Breast epithelium (tissue), 4 donors: ENCODE measurements at regions not wholly inside any gene's neighbourhood (a gene's known extent, or its start where the extent isn't known, plus 50 kb on each side); places are given as distances from the start of the nearest gene placed in this dataset.
"Not testable (repeated sequence)": the region's sequence is repeated elsewhere in the genome, so short reads cannot be mapped to it uniquely, and the experiment has no call there.

Experiments used
- DNase-seq, 2 donors: peaks; one replicate each; pipeline ENCODE4 v3.0.0-alpha.2; 2019; ENCODE audit warnings: low spot score in 2 of 2
- H3K27ac ChIP-seq, 2 donors: fragments of 200-600 bp; sonication (generic) in 1 of 2; one replicate each; pipeline ENCODE4 v1.5.1; 2016 to 2019; ENCODE audit warnings: mild to moderate bottlenecking in 1 of 2
- H3K27me3 ChIP-seq, 2 donors: fragments of 200-600 bp; sonication (generic) in 1 of 2; one replicate each; pipeline versions ENCODE4 v1.5.1 to v1.6.0; 2017 to 2019; ENCODE audit warnings: control low read depth in 1 of 2, mild to moderate bottlenecking in 1 of 2
- H3K36me3 ChIP-seq: fragments of 200-600 bp; one replicate; pipeline ENCODE4 v1.5.1; 2019
- H3K4me1 ChIP-seq, 2 donors: fragments of 200-600 bp; sonication (generic); one replicate each; pipeline ENCODE4 v1.5.1; 2016 to 2019; ENCODE audit warnings: control low read depth in 1 of 2
- H3K4me3 ChIP-seq, 3 donors: fragments of 200-600 bp; sonication (generic); 1 replicate in 2 of 3; 2 replicates in 1 of 3; pipeline ENCODE4 v1.5.1; 2016 to 2019; ENCODE audit warnings: mild to moderate bottlenecking in 3 of 3, moderate library complexity in 2 of 3
- H3K9me3 ChIP-seq, 2 donors: fragments of 200-600 bp; sonication (generic) in 1 of 2; one replicate each; pipeline ENCODE4 v1.5.1; 2016 to 2019; ENCODE audit warnings: control low read depth in 1 of 2
- CTCF ChIP-seq, 3 donors: fragments of 450-650 bp; IDR thresholded peaks; one replicate each; pipeline ENCODE4 v1.5.1; 2016 to 2017; ENCODE audit warnings: antibody characterized with exemption in 3 of 3, mild to moderate bottlenecking in 3 of 3, moderate library complexity in 3 of 3
- POLR2A ChIP-seq: fragments of 450-650 bp; IDR thresholded peaks from one replicate; pipeline ENCODE4 v1.6.1; 2016; ENCODE audit warnings: antibody characterized with exemption, mild to moderate bottlenecking, moderate library complexity
- POLR2AphosphoS5 ChIP-seq, 3 donors: sonication (generic); formaldehyde crosslinking; IDR thresholded peaks; one replicate each; pipeline ENCODE4 v1.6.1; 2017; ENCODE audit warnings: antibody characterized with exemption in 3 of 3
- intact Hi-C: fragments of 100-400 bp; cut with DNase I; formaldehyde crosslinking; loops from one replicate; pipeline ENCODE4 v1.15.1; 2023; ENCODE audit warnings: low total_unique reads

- intact Hi-C loops, result no loop called here
- no peaks in the 10 kb centered on the region for H3K36me3 ChIP-seq
- no peak for TF ChIP-seq CTCF (IDR thresholded peaks at IDR 0.05)
- TF ChIP-seq POLR2A, result no peak
- TF ChIP-seq POLR2AphosphoS5 (IDR thresholded peaks at IDR 0.05), result no peak
Observed at GRCh38 chr4:177494791-177495190, 52.6 kb upstream of the AGA start.

GRCh38 chr4:177495626-177496025, 53.4 kb upstream of the AGA start:
- H3K27ac ChIP-seq, intact Hi-C loops, H3K9me3 ChIP-seq, H3K4me1 ChIP-seq, H3K4me3 ChIP-seq, H3K27me3 ChIP-seq, H3K36me3 ChIP-seq, DNase-seq: not testable (repeated sequence)

More at GRCh38 chr4:177494791-177495190, 52.6 kb upstream of the AGA start:
- H3K4me3 ChIP-seq, result no peak overlapping the region
- DNase-seq, result no peak
- no peaks in the 10 kb centered on the region for H3K27me3 ChIP-seq
- no peaks in the 10 kb centered on the region for H3K4me1 ChIP-seq
- no peaks in the 10 kb centered on the region for H3K9me3 ChIP-seq
- H3K27ac ChIP-seq, result no peak overlapping the region

- H3K9me3 ChIP-seq, result peaks cover 0 to 3% of the 10 kb centered on the region in 2 donors
- TF ChIP-seq POLR2AphosphoS5 (IDR thresholded peaks at IDR 0.05), result no peak
- no peak for TF ChIP-seq CTCF (IDR thresholded peaks at IDR 0.05)
- no peaks in the 10 kb centered on the region for H3K27me3 ChIP-seq
- no peaks in the 10 kb centered on the region for H3K4me1 ChIP-seq
- intact Hi-C loops, result no loop called here
- H3K27ac ChIP-seq, result no peak overlapping the region
- DNase-seq, result no peak
- no peak overlapping the region for H3K4me3 ChIP-seq
- no peaks in the 10 kb centered on the region for H3K36me3 ChIP-seq
Observed at GRCh38 chr4:177499537-177499936, 57.3 kb upstream of the AGA start.

GRCh38 chr4:177505171-177505615, 63.0 kb upstream of the AGA start:
- DNase-seq, result no peak
- H3K27ac ChIP-seq, result no peak overlapping the region
- intact Hi-C loops, result no loop called here
- H3K36me3 ChIP-seq, result no peaks in the 10 kb centered on the region
- no peak overlapping the region for H3K4me3 ChIP-seq
- no peaks in the 10 kb centered on the region for H3K27me3 ChIP-seq
- no peaks in the 10 kb centered on the region for H3K4me1 ChIP-seq
- peaks cover 0 to 3% of the 10 kb centered on the region in 2 donors for H3K9me3 ChIP-seq
- no peak for TF ChIP-seq CTCF (IDR thresholded peaks at IDR 0.05)
- no peak for TF ChIP-seq POLR2A
- no peak for TF ChIP-seq POLR2AphosphoS5 (IDR thresholded peaks at IDR 0.05)

- no peaks in the 10 kb centered on the region for H3K27me3 ChIP-seq
- no peak overlapping the region for H3K27ac ChIP-seq
- intact Hi-C loops, result no loop called here
- no peak for DNase-seq
- H3K9me3 ChIP-seq, result no peaks in the 10 kb centered on the region
- no peaks in the 10 kb centered on the region for H3K36me3 ChIP-seq
- no peaks in the 10 kb centered on the region for H3K4me1 ChIP-seq
- TF ChIP-seq CTCF (IDR thresholded peaks at IDR 0.05) (no peak), POLR2A (no peak), POLR2AphosphoS5 (IDR thresholded peaks at IDR 0.05) (no peak)
- no peak overlapping the region for H3K4me3 ChIP-seq
Observed at GRCh38 chr4:177508662-177509061, 66.4 kb upstream of the AGA start.

GRCh38 chr4:177509226-177509745, 67.0 kb upstream of the AGA start:
- Histone ChIP-seq H3K36me3 (no peaks in the 10 kb centered on the region), H3K4me1 (no peaks in the 10 kb centered on the region), H3K9me3 (no peaks in the 10 kb centered on the region), H3K27me3 (no peaks in the 10 kb centered on the region), H3K27ac (no peak overlapping the region), H3K4me3 (no peak overlapping the region)
- no peak for DNase-seq
- TF ChIP-seq POLR2AphosphoS5 (IDR thresholded peaks at IDR 0.05), result no peak
- no peak for TF ChIP-seq POLR2A
- TF ChIP-seq CTCF (IDR thresholded peaks at IDR 0.05), result no peak
- intact Hi-C loops, result no loop called here
